Mesenchymal stem cell (in vitro differentiated cells and primary cell): ENCODE measurements at regions not wholly inside any gene's neighbourhood (a gene's known extent, or its start where the extent isn't known, plus 50 kb on each side); places are given as distances from the start of the nearest gene placed in this dataset.

Experiments used
- DNase-seq: peaks from one replicate; pipeline ENCODE4 v3.0.0-alpha.2; 2013
- H2AFZ ChIP-seq: one replicate; pipeline ENCODE4 v1.6.1; 2013; ENCODE audit warnings: low read depth, mild to moderate bottlenecking, control low read depth, inconsistent platforms, low read length, moderate library complexity
- H2AK5ac ChIP-seq: 2 replicates; pipeline ENCODE4 v1.6.1; 2013; ENCODE audit warnings: low read length, moderate library complexity, mild to moderate bottlenecking, inconsistent platforms; ENCODE audit not compliant: severe bottlenecking
- H2BK120ac ChIP-seq: one replicate; pipeline ENCODE4 v1.6.1; 2013; ENCODE audit warnings: low read depth, mild to moderate bottlenecking, inconsistent platforms, low read length, moderate library complexity
- H2BK12ac ChIP-seq, 2 experiments: one replicate each; pipeline ENCODE4 v1.6.1; 2013; ENCODE audit warnings: inconsistent platforms in 2 of 2, low read length in 2 of 2, mild to moderate bottlenecking in 2 of 2, moderate library complexity in 2 of 2, control low read depth in 1 of 2
- H2BK15ac ChIP-seq: one replicate; pipeline ENCODE4 v1.6.1; 2013; ENCODE audit warnings: mild to moderate bottlenecking, low read depth, inconsistent platforms; ENCODE audit not compliant: poor library complexity, severe bottlenecking
- H2BK5ac ChIP-seq: 2 replicates; pipeline ENCODE4 v1.6.1; 2013; ENCODE audit warnings: low read depth, mild to moderate bottlenecking, low read length, control low read depth, inconsistent platforms; ENCODE audit not compliant: poor library complexity, severe bottlenecking
- H3K14ac ChIP-seq, 2 experiments: one replicate each; pipeline ENCODE4 v1.6.1; 2013; ENCODE audit warnings: inconsistent platforms in 2 of 2, low read length in 2 of 2, control low read depth in 1 of 2, mild to moderate bottlenecking in 1 of 2, moderate library complexity in 1 of 2
- H3K18ac ChIP-seq, 2 experiments: one replicate each; pipeline ENCODE4 v1.6.1; 2013; ENCODE audit warnings: inconsistent platforms in 2 of 2, low read length in 2 of 2, control low read depth in 1 of 2, low read depth in 1 of 2, mild to moderate bottlenecking in 1 of 2
- H3K23ac ChIP-seq, 2 experiments: one replicate each; pipeline ENCODE4 v1.6.1; 2013; ENCODE audit warnings: inconsistent platforms in 2 of 2, low read length in 2 of 2, mild to moderate bottlenecking in 2 of 2, moderate library complexity in 2 of 2, control low read depth in 1 of 2
- H3K27ac ChIP-seq: 2 replicates; pipeline ENCODE4 v1.5.1; 2013; ENCODE audit warnings: mild to moderate bottlenecking, moderate library complexity, low read length, control low read depth, inconsistent platforms; ENCODE audit not compliant: poor library complexity, severe bottlenecking
- H3K27me3 ChIP-seq, 2 experiments: 2 replicates each; pipeline versions ENCODE4 v1.6.1 to v1.7.0; 2013; ENCODE audit warnings: low read length in 2 of 2, mild to moderate bottlenecking in 2 of 2, moderate library complexity in 2 of 2, control low read depth in 1 of 2, inconsistent platforms in 1 of 2; ENCODE audit not compliant: control insufficient read depth in 1 of 2, insufficient read depth in 1 of 2
- H3K36me3 ChIP-seq, 2 experiments: 2 replicates each; pipeline versions ENCODE4 v1.6.1 to v1.7.0; 2013; ENCODE audit warnings: low read length in 2 of 2, control low read depth in 1 of 2, inconsistent platforms in 1 of 2, low read depth in 1 of 2, mild to moderate bottlenecking in 1 of 2; ENCODE audit not compliant: insufficient read depth in 2 of 2, control insufficient read depth in 1 of 2
- H3K4ac ChIP-seq, 2 experiments: one replicate each; pipeline ENCODE4 v1.6.1; 2013; ENCODE audit warnings: inconsistent platforms in 2 of 2, low read length in 2 of 2, mild to moderate bottlenecking in 2 of 2, moderate library complexity in 2 of 2, control low read depth in 1 of 2, low read depth in 1 of 2
- H3K4me1 ChIP-seq: 2 replicates; pipeline ENCODE4 v1.6.1; 2013; ENCODE audit warnings: low read depth, low read length, control low read depth; ENCODE audit not compliant: control insufficient read depth, insufficient read depth
- H3K4me2 ChIP-seq: 2 replicates; pipeline ENCODE4 v1.6.1; 2013; ENCODE audit warnings: low read length, mild to moderate bottlenecking, inconsistent platforms; ENCODE audit not compliant: poor library complexity, severe bottlenecking
- H3K4me3 ChIP-seq, 2 experiments: 2 replicates each; pipeline versions ENCODE4 v1.5.1 to v1.7.0; 2013; ENCODE audit warnings: low read length in 2 of 2, mild to moderate bottlenecking in 2 of 2, control low read depth in 1 of 2, low read depth in 1 of 2; ENCODE audit not compliant: insufficient read depth in 1 of 2
- H3K79me1 ChIP-seq: replicated peaks from 2 replicates; pipeline ENCODE4 v1.6.1; 2013; ENCODE audit warnings: mild to moderate bottlenecking, control low read depth, low read length, inconsistent platforms; ENCODE audit not compliant: poor library complexity, severe bottlenecking
- H3K9ac ChIP-seq: 2 replicates; pipeline ENCODE4 v1.7.0; 2013; ENCODE audit warnings: mild to moderate bottlenecking, low read length, moderate library complexity
- H3K9me3 ChIP-seq: 2 replicates; pipeline ENCODE4 v1.7.0; 2013; ENCODE audit warnings: mild to moderate bottlenecking, low read length; ENCODE audit not compliant: control insufficient read depth
- H4K8ac ChIP-seq: one replicate; pipeline ENCODE4 v1.6.1; 2013; ENCODE audit warnings: inconsistent platforms, mild to moderate bottlenecking, low read length, moderate library complexity
- H4K91ac ChIP-seq: one replicate; pipeline ENCODE4 v1.6.1; 2013; ENCODE audit warnings: mild to moderate bottlenecking, low read length, inconsistent platforms
- WGBS: methylation state at CpG from one replicate; pipeline ENCODE4 v1.1.7; 2013; ENCODE audit warnings: mixed read lengths; 5-methylcytosine and 5-hydroxymethylcytosine counted together

DNA sequence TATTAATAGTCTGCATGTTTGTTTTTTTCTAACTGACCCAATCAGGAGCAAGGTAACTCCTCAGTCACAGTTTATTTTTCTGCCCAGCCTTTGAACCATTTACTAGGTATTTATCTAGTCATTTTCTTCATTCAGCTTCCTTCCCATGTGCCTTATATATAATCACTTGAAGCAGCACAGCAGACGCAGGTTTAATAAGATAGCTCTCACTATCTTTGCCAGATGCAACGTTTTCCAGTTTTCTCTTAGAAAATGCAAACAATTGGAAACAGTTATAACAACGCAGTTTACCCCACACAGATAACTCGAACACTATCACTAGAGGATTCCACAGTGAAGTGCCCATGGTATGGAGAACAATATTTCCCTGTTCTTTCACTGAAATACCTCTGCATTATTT is 56.4 kb upstream of the NFKB1 start:
- no peak overlapping the region for H2BK120ac ChIP-seq
- H3K14ac ChIP-seq: no peak overlapping the region
- H3K27ac ChIP-seq: no peak overlapping the region
- no peaks in the 10 kb centered on the region for H3K79me1 ChIP-seq
- H4K8ac ChIP-seq: no peak overlapping the region
- no peaks in the 10 kb centered on the region for H3K4me1 ChIP-seq
- no peak overlapping the region for H2BK5ac ChIP-seq
- H3K4me2 ChIP-seq: no peak overlapping the region
- no peaks in the 10 kb centered on the region for H3K27me3 ChIP-seq
- H3K9me3 ChIP-seq: no peaks in the 10 kb centered on the region
- no peak for DNase-seq
- no peak overlapping the region for H3K18ac ChIP-seq
- no peak overlapping the region for H4K91ac ChIP-seq
- no peak overlapping the region for H3K4me3 ChIP-seq
- no peak overlapping the region for H3K9ac ChIP-seq
- no peak overlapping the region for H3K23ac ChIP-seq
- WGBS: 83% methylated on average over 4 of the region's 4 CpGs
- no peaks in the 10 kb centered on the region for H3K36me3 ChIP-seq
- no peak overlapping the region for H2BK12ac ChIP-seq
- H2AFZ ChIP-seq: no peak overlapping the region
- H2BK15ac ChIP-seq: no peak overlapping the region
- H3K4ac ChIP-seq: no peak overlapping the region
- no peak overlapping the region for H2AK5ac ChIP-seq

GRCh38 chr4:102445213-102445612 is 55.9 kb upstream of the NFKB1 start:
- no peak overlapping the region for H3K9ac ChIP-seq
- no peak overlapping the region for H2BK120ac ChIP-seq
- H3K14ac ChIP-seq: no peak overlapping the region
- no peak overlapping the region for H4K91ac ChIP-seq
- H2BK5ac ChIP-seq: no peak overlapping the region
- H3K36me3 ChIP-seq: no peaks in the 10 kb centered on the region
- H3K4me2 ChIP-seq: no peak overlapping the region
- 89% methylated on average over 2 of the region's 2 CpGs for WGBS
- no peak for DNase-seq
- no peak overlapping the region for H3K18ac ChIP-seq
- no peaks in the 10 kb centered on the region for H3K9me3 ChIP-seq
- no peaks in the 10 kb centered on the region for H3K4me1 ChIP-seq
- no peak overlapping the region for H3K23ac ChIP-seq
- H3K4me3 ChIP-seq: no peak overlapping the region
- no peak overlapping the region for H2AFZ ChIP-seq
- no peak overlapping the region for H2AK5ac ChIP-seq
- no peak overlapping the region for H3K4ac ChIP-seq
- no peaks in the 10 kb centered on the region for H3K27me3 ChIP-seq
- H2BK15ac ChIP-seq: no peak overlapping the region
- H2BK12ac ChIP-seq: no peak overlapping the region
- no peaks in the 10 kb centered on the region for H3K79me1 ChIP-seq
- no peak overlapping the region for H3K27ac ChIP-seq
- no peak overlapping the region for H4K8ac ChIP-seq

- H3K14ac ChIP-seq: no peak overlapping the region
- no peak overlapping the region for H4K8ac ChIP-seq
- 42% methylated on average over 4 of the region's 4 CpGs for WGBS
- H3K4ac ChIP-seq: no peak overlapping the region
- no peak overlapping the region for H2BK15ac ChIP-seq
- no peak overlapping the region for H4K91ac ChIP-seq
- H2AFZ ChIP-seq: no peak overlapping the region
- H3K18ac ChIP-seq: no peak overlapping the region
- DNase-seq: peak; percentile 18
- no peak overlapping the region for H2BK5ac ChIP-seq
- no peak overlapping the region for H2BK12ac ChIP-seq
- H3K4me1 ChIP-seq: no peaks in the 10 kb centered on the region
- H3K79me1 ChIP-seq: no peaks in the 10 kb centered on the region
- no peak overlapping the region for H3K4me2 ChIP-seq
- no peak overlapping the region for H3K4me3 ChIP-seq
- no peak overlapping the region for H2BK120ac ChIP-seq
- H3K27ac ChIP-seq: no peak overlapping the region
- no peak overlapping the region for H3K23ac ChIP-seq
- no peak overlapping the region for H3K9ac ChIP-seq
- H2AK5ac ChIP-seq: no peak overlapping the region
- no peaks in the 10 kb centered on the region for H3K9me3 ChIP-seq
- no peaks in the 10 kb centered on the region for H3K27me3 ChIP-seq
- H3K36me3 ChIP-seq: no peaks in the 10 kb centered on the region
Observed at GRCh38 chr4:102447413-102447812, 53.7 kb upstream of the NFKB1 start.

- Histone ChIP-seq H3K79me1 (no peaks in the 10 kb centered on the region), H3K14ac (no peak overlapping the region), H3K4me3 (no peak overlapping the region), H4K91ac (no peak overlapping the region), H4K8ac (no peak overlapping the region), H3K9ac (no peak overlapping the region), H3K36me3 (no peaks in the 10 kb centered on the region), H3K27ac (no peak overlapping the region), H3K4me1 (no peaks in the 10 kb centered on the region), H3K4me2 (no peak overlapping the region), H3K4ac (no peak overlapping the region), H3K27me3 (no peaks in the 10 kb centered on the region), H2BK12ac (no peak overlapping the region), H3K9me3 (no peaks in the 10 kb centered on the region), H3K23ac (no peak overlapping the region), H2AK5ac (no peak overlapping the region), H2BK15ac (no peak overlapping the region), H2AFZ (no peak overlapping the region), H3K18ac (no peak overlapping the region), H2BK5ac (no peak overlapping the region), H2BK120ac (no peak overlapping the region)
- DNase-seq: peak; percentile 70
- 86% methylated on average over 3 of the region's 4 CpGs for WGBS
Observed at GRCh38 chr4:102449751-102450352, 51.3 kb upstream of the NFKB1 start.
